ENCODE measurements at regions not wholly inside any gene's neighbourhood (a gene's known extent, or its start where the extent isn't known, plus 50 kb on each side); places are given as distances from the start of the nearest gene placed in this dataset.

DNA sequence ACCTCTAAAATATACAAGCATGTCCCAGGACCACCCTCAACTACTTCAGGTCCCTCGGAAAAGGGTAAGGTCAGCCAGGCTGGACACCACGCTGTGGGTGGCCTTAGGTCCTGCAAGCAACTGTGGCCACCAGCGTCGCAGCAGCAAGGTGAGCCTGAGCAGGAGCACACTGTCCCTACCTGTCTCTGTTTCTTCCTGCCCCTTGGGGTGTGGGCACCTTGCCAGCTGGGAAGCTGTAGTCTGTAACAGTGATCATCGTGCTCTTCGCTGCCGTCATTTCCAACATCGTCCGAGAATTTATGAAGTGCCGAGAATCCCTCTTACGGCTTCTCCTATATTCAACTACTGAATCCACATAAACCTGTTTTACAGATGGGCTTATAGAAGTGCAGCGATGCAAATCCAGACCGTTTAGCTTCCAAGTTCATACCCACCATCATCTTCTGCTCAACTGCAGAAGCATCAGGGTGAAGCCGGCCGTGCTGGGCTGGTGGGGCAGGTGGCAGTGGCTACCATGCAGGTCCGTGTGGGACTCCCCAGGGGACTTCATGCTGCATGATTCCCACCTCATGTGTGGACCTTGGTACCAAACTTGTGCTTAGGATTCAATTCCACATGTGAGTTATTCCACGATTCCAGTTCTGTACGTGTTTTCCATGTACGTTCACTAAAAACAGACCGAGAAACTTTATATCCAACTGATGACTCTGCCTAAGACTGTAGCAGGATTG, 361.3 kb upstream of the SFSWAP start:
- no peak for TF ChIP-seq POLR2A (IDR thresholded peaks at IDR 0.05)
- TF ChIP-seq, protein P1, sequence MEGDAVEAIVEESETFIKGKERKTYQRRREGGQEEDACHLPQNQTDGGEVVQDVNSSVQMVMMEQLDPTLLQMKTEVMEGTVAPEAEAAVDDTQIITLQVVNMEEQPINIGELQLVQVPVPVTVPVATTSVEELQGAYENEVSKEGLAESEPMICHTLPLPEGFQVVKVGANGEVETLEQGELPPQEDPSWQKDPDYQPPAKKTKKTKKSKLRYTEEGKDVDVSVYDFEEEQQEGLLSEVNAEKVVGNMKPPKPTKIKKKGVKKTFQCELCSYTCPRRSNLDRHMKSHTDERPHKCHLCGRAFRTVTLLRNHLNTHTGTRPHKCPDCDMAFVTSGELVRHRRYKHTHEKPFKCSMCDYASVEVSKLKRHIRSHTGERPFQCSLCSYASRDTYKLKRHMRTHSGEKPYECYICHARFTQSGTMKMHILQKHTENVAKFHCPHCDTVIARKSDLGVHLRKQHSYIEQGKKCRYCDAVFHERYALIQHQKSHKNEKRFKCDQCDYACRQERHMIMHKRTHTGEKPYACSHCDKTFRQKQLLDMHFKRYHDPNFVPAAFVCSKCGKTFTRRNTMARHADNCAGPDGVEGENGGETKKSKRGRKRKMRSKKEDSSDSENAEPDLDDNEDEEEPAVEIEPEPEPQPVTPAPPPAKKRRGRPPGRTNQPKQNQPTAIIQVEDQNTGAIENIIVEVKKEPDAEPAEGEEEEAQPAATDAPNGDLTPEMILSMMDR (IDR thresholded peaks at IDR 0.05) = no peak
